Fibroblast of gingiva (primary cell): ENCODE measurements at regions not wholly inside any gene's neighbourhood (a gene's known extent, or its start where the extent isn't known, plus 50 kb on each side); places are given as distances from the start of the nearest gene placed in this dataset.

Experiments used
- DNase-seq: peaks from one replicate; pipeline ENCODE4 v3.0.0-alpha.2; 2011; ENCODE audit warnings: low read depth

- no peak for DNase-seq
Observed at GRCh38 chr21:15370462-15370975, 305.7 kb upstream of the NRIP1 start.

DNA sequence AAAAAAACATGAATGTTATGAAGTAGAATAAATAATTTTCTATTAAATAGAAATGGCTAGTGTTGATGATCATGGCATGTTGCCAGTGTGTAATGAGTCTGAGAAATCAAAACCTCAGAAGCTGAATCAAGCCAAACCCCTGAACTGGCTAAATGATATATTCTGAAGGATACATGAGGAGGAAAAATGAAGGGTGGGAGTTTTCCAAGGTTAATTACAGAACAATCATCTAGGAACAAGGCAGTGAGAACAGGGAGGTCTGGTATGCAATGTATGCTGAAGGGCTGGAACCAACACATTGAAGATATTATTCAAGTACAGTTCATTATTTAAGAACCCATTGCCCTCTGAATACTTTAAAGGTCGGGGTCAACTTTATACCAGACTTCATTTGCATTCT lies 309.1 kb upstream of the NRIP1 start:
- DNase-seq = no peak

DNA sequence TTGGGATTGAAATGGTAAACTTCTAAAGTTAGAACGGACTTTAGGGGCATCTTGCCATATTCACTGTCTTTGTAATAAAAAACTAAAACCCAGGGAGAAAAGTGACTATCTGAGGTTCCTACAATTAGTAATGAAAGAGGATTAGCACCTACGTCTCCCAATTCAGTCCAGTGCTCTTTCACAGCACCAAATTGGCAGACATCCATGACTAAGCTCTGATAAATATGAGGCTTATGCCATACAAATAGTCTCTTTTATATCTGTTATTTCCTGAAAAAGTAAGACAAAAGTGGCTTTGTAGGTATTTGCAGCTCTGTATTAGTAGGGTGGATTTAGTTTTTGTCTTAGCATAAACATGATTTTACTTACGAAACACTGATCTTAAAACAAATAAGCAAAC lies 315.0 kb upstream of the NRIP1 start:
- no peak for DNase-seq

DNA sequence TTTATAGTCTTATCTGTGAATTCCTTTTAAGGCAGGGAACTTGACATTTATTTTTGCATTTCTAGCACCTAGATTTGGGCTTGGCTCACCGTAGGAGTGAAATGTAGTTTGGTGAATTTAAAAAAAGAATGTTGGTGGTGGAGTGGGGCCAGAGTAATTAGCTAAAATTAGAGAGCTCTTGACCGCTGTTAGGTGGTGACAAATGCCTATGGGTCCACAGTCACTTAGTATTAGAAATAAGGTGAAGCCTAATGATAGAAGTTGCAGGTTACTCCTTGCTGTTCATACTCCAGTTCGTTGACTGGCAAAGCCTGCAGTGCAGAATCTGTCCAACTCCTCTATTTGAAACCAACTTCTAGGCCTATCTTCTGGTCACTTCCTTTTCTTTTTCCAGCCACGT lies 318.8 kb upstream of the NRIP1 start:
- DNase-seq = no peak

DNA sequence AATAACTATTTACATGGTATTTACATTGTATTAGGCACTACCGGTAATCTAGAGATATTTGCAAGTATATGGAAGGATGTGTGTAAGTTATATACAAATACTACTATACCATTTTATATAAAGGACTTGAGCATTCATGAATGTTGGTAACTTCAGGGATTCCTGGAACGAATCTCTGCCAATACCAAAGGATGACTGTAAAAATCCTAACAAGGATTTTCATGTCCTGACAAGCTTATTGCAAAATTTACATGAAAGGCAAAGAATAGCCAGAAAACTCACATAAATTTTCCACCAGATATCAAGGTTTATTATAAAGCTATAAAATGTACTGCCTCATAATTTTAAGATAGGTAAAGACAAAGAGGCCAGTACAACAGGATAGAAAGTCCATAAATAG lies 325.2 kb upstream of the NRIP1 start:
- no peak for DNase-seq

DNA sequence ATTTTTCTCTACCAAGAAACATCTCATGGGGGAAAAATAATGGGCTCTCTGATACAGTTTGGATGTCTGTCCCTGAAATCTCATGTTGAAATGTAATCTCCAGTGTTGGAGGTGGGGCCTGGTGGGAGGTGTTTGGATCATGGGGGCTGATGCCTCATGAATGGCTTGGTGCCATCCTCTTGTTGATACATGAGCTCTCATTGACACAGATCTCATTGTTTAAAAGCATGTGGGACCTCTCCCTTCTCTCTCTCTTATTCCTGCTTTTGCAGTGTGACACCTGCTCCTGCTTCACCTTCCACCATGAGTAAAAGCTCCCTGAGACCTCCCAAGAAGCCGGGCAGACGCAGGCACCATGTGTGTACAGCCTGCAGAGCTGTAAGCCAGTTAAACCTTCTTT lies 332.5 kb upstream of the NRIP1 start:
- DNase-seq = no peak

DNA sequence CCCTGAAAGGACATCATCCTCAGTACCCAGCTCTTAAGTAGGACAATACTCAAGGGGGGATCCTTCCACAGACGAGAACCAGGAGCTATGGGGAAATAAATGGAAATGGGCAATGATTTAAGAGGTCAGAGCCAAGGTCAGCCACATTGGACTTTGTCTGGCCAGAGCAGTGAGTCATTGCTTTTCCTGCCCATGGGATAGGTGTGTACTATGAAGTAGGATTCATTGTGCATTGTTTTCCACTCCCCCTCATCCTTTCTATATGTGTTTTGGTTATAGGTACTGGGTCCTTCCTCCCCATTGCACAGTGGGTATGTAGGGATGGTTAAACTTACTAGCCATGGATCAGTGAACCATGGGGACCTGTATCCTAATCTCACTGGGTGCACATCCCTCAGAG lies 328.9 kb upstream of the USP25 start:
- DNase-seq = no peak

GRCh38 chr21:15401331-15401730 lies 328.5 kb upstream of the USP25 start:
- DNase-seq = no peak

GRCh38 chr21:15405214-15405613 lies 324.6 kb upstream of the USP25 start:
- no peak for DNase-seq

- no peak for DNase-seq
Observed at GRCh38 chr21:15406791-15407190, 323.0 kb upstream of the USP25 start.

GRCh38 chr21:15407585-15407984 lies 322.2 kb upstream of the USP25 start:
- DNase-seq = no peak

DNA sequence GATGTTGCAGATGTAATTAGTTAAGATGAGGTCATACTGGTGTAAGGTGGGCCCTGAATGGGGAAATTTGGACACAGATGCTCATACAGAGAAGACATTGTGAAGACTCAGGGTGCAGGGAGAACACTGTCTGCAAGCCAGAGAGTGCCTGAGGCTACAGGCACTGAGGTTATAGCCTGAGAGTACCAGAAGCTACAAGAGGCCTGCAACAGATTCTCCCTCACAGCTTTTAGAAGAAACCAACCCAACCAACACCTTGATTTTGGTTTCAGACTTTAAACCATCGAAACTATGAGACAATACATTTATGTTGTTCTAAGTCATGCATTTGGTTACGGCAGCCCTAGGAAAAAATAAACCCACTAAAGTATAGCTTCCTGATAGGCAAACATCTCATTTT lies 321.7 kb upstream of the USP25 start:
- no peak for DNase-seq

DNA sequence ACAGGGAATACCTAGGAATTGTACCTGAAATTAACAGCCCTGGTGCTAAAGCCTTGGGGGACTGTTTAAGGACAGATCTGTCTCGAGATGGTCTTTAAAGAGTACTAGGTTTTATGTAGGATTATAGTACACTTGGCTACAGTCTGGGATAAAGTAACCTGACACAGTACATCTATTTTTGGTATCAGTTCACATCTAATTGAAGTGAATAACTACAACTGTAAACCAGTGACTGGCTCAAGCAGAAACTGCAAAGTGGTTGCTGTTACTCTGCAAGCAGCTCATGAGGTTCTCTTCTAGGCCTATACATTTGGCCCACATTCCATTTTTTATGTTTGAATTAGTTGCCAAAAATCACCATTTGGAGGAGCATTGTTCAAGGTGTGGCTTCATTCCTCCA lies 320.8 kb upstream of the USP25 start:
- DNase-seq = no peak

DNA sequence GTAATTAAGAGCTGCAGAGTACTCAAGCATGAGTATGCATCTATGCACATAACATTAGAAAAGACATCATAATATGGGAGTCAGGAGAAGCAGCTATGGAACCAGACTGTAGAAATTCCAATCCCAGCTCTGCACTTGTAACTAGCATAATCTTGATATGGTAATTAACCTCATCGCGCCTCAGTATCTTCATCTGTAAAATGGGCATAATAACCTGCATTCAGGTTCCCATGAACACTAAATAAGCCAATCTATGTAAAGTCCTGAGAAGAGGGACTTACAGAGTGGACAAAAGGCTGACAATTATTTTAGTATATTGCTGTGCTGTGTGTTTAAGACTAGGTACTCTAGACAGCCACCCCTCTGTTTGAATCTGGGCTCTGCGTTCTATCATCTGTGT lies 318.9 kb upstream of the USP25 start:
- no peak for DNase-seq

DNA sequence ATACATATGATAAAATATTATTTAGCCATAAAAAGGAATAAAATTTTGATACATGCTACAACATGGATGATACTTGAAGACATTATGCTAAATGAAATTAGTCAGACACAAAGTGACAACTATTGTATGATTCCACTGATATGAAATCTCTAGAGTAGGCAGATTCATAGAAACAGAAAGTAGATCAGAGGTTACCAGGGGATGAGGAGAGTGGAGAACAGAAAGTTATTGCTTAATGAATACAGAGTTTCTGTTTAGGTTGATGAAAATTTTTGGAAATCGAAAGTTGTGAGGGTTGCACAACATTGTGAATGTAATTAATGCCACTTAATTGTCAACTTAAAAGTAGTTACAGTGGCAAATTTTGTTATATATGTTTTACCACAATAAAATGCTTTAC lies 315.7 kb upstream of the USP25 start:
- DNase-seq = no peak

GRCh38 chr21:15415541-15416261 lies 314.1 kb upstream of the USP25 start:
- DNase-seq = peak; percentile 4

GRCh38 chr21:15421441-15421881 lies 308.3 kb upstream of the USP25 start:
- DNase-seq = no peak

DNA sequence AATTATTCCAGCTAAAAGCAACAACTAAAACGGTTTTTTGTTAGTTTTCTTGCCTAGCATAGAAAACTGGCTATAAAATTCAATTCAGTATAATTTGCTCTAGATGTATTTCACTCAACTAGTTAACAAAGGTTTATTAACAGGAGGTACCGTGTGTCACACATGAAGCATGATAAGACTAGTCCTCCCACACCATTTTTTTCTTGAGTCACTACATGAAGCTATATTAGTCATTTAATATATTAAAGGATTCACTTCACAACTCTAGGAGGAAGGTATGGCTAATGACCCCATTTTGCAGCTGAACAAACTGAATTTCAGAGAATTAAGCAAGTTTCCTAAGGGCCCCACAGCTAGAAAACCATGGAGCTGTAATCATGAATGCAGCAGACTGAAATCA lies 307.8 kb upstream of the USP25 start:
- no peak for DNase-seq

- no peak for DNase-seq
Observed at GRCh38 chr21:15422783-15423182, 307.0 kb upstream of the USP25 start.

GRCh38 chr21:15423676-15424445 lies 305.9 kb upstream of the USP25 start:
- no peak for DNase-seq

DNA sequence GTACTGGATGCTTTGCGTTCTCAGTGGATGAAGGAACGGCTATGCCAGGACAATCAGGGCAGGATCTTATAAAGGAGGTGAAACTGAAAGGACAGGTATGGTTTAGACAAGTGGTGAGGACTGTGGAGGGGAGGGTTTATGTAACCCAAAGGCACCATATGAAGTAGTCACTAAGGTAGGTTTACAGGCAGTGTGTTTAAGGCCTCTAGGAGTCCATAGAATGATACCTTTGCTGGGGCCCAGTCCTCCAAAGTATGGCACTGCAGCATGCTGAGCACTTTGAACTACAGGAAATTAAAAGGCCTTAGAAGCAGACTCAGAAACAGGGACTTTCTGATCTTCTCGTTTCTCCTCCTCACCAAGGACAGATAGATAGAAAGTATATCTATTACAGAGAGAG lies 304.7 kb upstream of the USP25 start:
- no peak for DNase-seq

DNA sequence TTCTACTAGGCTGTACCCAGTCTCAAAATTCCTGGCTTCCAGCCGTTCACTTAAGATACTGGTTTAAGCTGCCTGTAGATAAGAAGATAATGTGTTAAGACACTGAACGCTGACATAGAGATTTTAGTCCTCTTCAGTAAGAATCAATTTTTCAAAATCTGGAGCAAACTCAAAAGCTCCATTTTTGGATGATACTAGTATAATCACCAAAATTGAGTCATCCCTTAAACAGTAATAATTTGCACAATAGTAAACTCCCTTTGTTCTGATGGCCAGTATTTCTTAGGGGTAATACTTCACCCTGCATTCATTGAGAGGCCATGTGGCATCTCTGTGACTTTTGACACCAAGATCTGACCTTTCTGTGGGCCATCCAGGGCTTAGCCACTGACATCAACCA lies 299.8 kb upstream of the USP25 start:
- DNase-seq = no peak

- peak; percentile 6 for DNase-seq
Observed at GRCh38 chr21:15430577-15430976, 299.2 kb upstream of the USP25 start.

DNA sequence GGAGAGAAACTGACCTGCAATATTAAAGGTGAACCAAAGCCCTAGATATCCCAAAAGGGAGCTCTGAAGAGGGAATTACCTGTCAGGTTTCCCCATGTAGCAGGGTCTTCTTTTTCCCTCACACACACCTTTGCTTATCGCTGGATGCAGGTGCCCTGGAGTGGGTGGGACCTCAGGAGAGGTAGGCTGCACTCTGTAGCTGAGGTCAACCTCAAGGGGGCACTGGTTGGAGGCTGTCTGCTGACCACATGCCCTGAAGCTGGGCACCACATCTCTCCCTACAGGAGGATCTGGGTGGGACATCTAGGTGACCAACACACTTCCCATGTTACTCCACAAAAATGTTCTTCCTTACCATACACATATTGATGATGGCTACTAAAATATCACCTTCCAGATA lies 298.7 kb upstream of the USP25 start:
- no peak for DNase-seq
